ENCODE measurements at regions not wholly inside any gene's neighbourhood (a gene's known extent, or its start where the extent isn't known, plus 50 kb on each side); places are given as distances from the start of the nearest gene placed in this dataset.

DNA sequence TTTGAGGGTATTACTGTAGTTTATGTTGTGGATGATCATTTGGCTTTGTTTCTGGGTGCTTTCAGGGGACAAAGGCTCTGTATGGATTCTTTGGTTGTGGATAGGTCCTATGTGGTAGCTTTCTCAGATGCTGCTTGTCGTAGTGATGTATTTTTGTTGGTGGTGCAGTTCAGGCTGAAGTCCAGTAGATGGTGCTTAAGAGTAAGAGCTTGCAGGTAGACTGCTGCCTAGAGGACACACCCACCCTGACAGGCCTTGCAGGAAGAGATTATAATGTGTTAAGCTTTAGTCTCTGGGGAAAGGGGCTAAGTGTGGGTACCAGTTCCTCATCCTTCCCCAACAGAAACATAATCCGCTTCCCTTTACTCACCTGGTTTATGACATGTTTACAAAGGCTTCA lies 62.6 kb upstream of the ADGRB3 start:
- DNase-seq (ENCODE audit: low read depth, low spot score) (no peak), FAIRE-seq (no peak)
- Histone ChIP-seq H3K4me1 (ENCODE audit: control insufficient read depth, extremely low read depth, insufficient read depth, low read length) (no peaks in the 10 kb centered on the region), H3K79me2 (ENCODE audit: control insufficient read depth, insufficient read depth, low read length) (no peaks in the 10 kb centered on the region), H4K20me1 (replicated peaks; ENCODE audit: control insufficient read depth, extremely low read depth, insufficient read depth, low read length) (no peaks in the 10 kb centered on the region), H3K36me3 (ENCODE audit: control insufficient read depth in 2 of 2, extremely low read depth in 1 of 2, insufficient read depth in 2 of 2, low read length in 2 of 2) (no peaks in the 10 kb centered on the region), H3K9me3 (replicated peaks; ENCODE audit: control insufficient read depth, insufficient read depth, low read length) (peaks cover 4% of the 10 kb centered on the region), H2AFZ (ENCODE audit: low read depth, low read length) (no peak overlapping the region), H3K4me3 (replicated peaks in 1 of 3; ENCODE audit: insufficient read depth in 1 of 3, low read depth in 1 of 3, low read length in 3 of 3) (no peak overlapping the region), H3K9me1 (replicated peaks; ENCODE audit: control insufficient read depth, extremely low read depth, insufficient read depth, low read length) (no peaks in the 10 kb centered on the region), H3K27ac (ENCODE audit: insufficient read depth, low read depth, low read length) (no peak overlapping the region), H3K4me2 (ENCODE audit: insufficient read depth, low read length) (no peak overlapping the region), H3K9ac (replicated peaks; ENCODE audit: extremely low read depth, insufficient read depth, low read length) (no peak overlapping the region), H3K27me3 (ENCODE audit: control insufficient read depth in 2 of 2, insufficient read depth in 2 of 2, low read length in 2 of 2) (no peaks in the 10 kb centered on the region)
- dilution Hi-C loops (cut with MboI; ENCODE audit: extremely low pct_ligation_motif_present, low sequenced_read_pairs) (no loop called here), intact Hi-C loops (cut with micrococcal nuclease) (no loop called here)
- CTCF ChIA-PET = no interaction called here
- TF ChIP-seq JUN (IDR thresholded peaks at IDR 0.05; ENCODE audit: borderline replicate concordance, insufficient read depth, insufficient read length, low read depth) (no peak), MYC (IDR thresholded peaks at IDR 0.05; ENCODE audit: low read depth, low read length) (no peak), POLR2AphosphoS5 (IDR thresholded peaks at IDR 0.05; ENCODE audit: insufficient read depth, low read depth, low read length) (no peak), FOS (IDR thresholded peaks at IDR 0.05; ENCODE audit: borderline replicate concordance, insufficient read depth, low read length) (no peak), GATA2 (IDR thresholded peaks at IDR 0.05; ENCODE audit: insufficient read depth, insufficient read length, low read depth, low read length) (no peak), CTCF (IDR thresholded peaks at IDR 0.05; ENCODE audit: extremely low read depth in 1 of 2, insufficient read depth in 1 of 2, low read depth in 1 of 2, low read length in 2 of 2) (no peak), MAX (IDR thresholded peaks at IDR 0.05; ENCODE audit: insufficient read depth, insufficient read length) (no peak), EZH2 (IDR thresholded peaks at IDR 0.05; ENCODE audit: borderline replicate concordance, low read depth, low read length, severe bottlenecking) (no peak), POLR2A (IDR thresholded peaks at IDR 0.05; ENCODE audit: low read depth, low read length) (no peak)
- no TSS peak for BruUV-seq (replicated peaks)
- POLR2A ChIA-PET = no interaction called here

All from endothelial cell of umbilical vein (primary cell).